Stimulated activated naive CD8-positive, alpha-beta T cell treated with anti-CD3 and anti-CD28 coated beads, Interleukin-15, amount 100 ng/mL, for 72 hours (primary cell): ENCODE measurements at regions not wholly inside any gene's neighbourhood (a gene's known extent, or its start where the extent isn't known, plus 50 kb on each side); places are given as distances from the start of the nearest gene placed in this dataset.

Experiments
- ATAC-seq: fragments of 150-1000 bp; cut with Tn5 transposase; 2 replicates; pipeline ENCODE4 v1.10.0; 2021; ENCODE audit warnings: mild to moderate bottlenecking, moderate library complexity
- DNase-seq, 2 donors: peaks; one replicate each; pipeline ENCODE4 v3.0.0; 2021 to 2022
- H3K27ac Mint-ChIP-seq, 2 donors: one replicate each; pipeline ENCODE4 v1.8.0; 2022; ENCODE audit warnings: mild to moderate bottlenecking in 2 of 2, mixed read lengths in 2 of 2, moderate library complexity in 2 of 2
- H3K27me3 Mint-ChIP-seq: one replicate; pipeline ENCODE4 v1.8.0; 2022; ENCODE audit warnings: mixed read lengths
- H3K4me1 Mint-ChIP-seq: one replicate; pipeline ENCODE4 v1.8.0; 2022; ENCODE audit warnings: mild to moderate bottlenecking, mixed read lengths
- H3K4me3 Mint-ChIP-seq, 2 donors: one replicate each; pipeline ENCODE4 v1.8.0; 2022; ENCODE audit warnings: mild to moderate bottlenecking in 2 of 2, mixed read lengths in 2 of 2, moderate library complexity in 1 of 2
- H3K9me3 Mint-ChIP-seq, 2 donors: one replicate each; pipeline ENCODE4 v1.8.0; 2022; ENCODE audit warnings: mixed read lengths in 2 of 2

DNA sequence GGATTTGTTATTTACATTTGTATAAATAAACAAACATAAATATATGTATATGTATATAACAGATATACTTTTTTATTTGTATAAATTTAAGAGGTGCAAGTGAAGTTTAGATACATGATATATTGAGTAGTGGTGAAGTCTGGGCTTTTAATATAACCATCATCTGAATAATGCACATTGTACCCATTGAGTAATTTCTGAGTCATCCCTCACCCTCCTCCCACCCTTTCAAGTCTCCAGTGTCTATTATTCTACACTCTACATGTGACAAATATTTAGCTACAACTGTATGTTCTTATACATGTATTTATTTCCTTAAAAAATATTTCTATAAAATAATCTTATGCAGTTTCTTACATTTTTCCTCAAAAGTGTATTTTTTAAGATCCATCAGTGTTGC, 358.7 kb upstream of the TFPI start:
- H3K9me3 Mint-ChIP-seq: no peaks in the 10 kb centered on the region
- DNase-seq (no peak), ATAC-seq (no peak)
- no peaks in the 10 kb centered on the region for H3K4me1 Mint-ChIP-seq
- no peak overlapping the region for H3K4me3 Mint-ChIP-seq
- no peaks in the 10 kb centered on the region for H3K27me3 Mint-ChIP-seq
- no peak overlapping the region for H3K27ac Mint-ChIP-seq

DNA sequence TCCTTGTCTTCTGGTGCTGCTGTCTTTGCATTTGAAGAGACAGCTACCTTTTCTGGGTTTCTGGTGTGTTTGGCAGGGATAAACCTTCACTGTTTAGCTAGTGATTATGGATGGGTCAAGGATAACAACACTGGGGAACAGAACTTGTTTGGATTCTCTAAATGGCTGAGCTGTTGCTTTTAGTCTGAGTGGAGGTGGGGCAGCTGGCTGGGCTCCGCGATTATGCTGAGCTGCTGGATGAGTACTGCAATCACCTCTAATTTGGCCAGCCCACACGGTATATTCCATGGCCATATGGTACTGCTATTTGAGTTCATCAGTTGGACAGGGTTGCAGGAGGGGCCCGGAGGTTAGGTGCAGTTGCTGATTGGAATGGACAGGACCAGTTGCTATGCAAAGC, 361.6 kb upstream of the TFPI start:
- H3K9me3 Mint-ChIP-seq: no peaks in the 10 kb centered on the region
- no peaks in the 10 kb centered on the region for H3K27me3 Mint-ChIP-seq
- no peak overlapping the region for H3K27ac Mint-ChIP-seq
- H3K4me1 Mint-ChIP-seq: no peaks in the 10 kb centered on the region
- DNase-seq (no peak), ATAC-seq (no peak)
- no peak overlapping the region for H3K4me3 Mint-ChIP-seq

DNA sequence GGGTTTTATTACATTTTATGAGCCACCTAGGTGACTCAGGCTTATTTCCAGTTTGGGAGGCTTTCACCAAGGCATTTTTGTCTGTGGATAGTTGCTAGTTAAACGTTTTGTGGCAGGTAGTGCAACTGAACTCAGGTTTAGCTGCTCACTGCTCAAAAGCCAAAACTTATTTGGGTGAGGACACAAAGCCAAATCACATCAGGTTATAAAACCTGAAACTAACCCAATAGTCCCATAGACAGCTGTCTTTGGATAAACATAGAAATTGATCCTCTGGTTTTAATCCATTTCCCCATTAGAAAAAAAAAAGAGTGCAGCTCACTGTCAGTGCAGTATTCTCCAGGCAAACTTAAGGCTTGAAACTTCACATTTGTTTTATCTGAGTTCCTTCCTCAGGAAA, 362.6 kb upstream of the TFPI start:
- Mint-ChIP-seq H3K9me3 (no peaks in the 10 kb centered on the region), H3K4me1 (no peaks in the 10 kb centered on the region), H3K27ac (no peak overlapping the region), H3K27me3 (no peaks in the 10 kb centered on the region), H3K4me3 (no peak overlapping the region)
- no peak for ATAC-seq
- DNase-seq: no peak

DNA sequence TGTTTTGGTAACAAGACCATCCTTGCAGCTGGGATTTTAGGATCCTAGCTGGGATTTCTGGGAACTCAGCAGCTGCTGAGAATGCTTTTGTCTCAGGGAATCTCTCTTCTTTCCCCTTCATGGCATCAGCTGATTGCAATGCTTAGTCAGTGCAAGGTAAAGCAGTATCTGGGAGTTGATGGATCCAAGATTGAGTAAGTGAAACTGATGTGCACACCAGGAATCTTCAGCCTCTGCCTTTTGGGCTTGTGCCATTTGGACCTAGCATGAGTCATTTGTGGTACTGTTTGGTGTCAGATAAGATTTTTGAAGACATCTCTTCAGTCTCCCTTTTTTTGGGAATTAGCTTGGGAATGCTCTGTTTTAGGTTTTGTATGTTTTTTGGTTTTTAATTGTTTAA, 363.3 kb upstream of the TFPI start:
- H3K4me3 Mint-ChIP-seq: no peak overlapping the region
- H3K4me1 Mint-ChIP-seq: no peaks in the 10 kb centered on the region
- H3K9me3 Mint-ChIP-seq: no peaks in the 10 kb centered on the region
- no peaks in the 10 kb centered on the region for H3K27me3 Mint-ChIP-seq
- H3K27ac Mint-ChIP-seq: no peak overlapping the region
- ATAC-seq (no peak), DNase-seq (no peak)

DNA sequence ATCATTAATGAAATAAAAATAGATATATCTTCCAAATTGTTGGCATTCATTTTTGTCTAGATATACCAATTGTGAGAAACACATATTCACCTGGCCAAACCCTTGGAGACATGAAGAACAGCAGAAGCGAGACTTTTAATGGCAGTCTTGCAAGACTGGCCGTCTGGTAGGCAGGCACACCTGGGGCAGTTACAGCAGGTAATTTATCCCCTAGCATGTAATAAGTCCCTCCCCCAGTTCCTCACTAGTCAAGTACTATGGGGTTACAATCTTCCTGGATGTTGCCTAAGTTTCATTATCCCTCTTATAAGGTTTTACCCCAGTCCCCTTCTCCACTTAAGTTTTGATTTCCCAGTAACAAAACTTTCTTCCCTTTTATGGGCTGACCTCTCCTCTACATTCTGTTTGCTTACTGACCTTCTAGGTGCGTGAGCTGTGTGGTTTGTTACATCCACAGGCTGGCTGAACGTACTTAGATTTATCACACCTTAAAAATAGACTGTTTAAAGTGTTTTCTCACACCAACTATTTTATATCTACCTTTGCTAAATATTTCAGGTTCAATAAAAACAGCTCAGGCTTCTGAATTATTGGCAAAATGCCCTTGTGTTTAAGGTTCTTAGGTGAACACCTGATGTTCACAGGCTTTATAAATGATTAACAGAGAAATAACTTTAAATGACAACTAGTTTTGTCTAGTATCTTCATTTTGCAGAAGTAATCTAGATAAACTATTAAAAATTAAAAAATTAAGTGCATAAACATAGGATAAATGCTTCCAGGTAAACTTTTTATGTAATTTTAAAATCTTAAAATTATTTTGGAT, 365.0 kb upstream of the TFPI start:
- no peak for ATAC-seq
- DNase-seq: no peak
- H3K27ac Mint-ChIP-seq: no peak overlapping the region
- H3K4me3 Mint-ChIP-seq: no peak overlapping the region
- no peaks in the 10 kb centered on the region for H3K9me3 Mint-ChIP-seq
- H3K4me1 Mint-ChIP-seq: no peaks in the 10 kb centered on the region
- H3K27me3 Mint-ChIP-seq: no peaks in the 10 kb centered on the region

DNA sequence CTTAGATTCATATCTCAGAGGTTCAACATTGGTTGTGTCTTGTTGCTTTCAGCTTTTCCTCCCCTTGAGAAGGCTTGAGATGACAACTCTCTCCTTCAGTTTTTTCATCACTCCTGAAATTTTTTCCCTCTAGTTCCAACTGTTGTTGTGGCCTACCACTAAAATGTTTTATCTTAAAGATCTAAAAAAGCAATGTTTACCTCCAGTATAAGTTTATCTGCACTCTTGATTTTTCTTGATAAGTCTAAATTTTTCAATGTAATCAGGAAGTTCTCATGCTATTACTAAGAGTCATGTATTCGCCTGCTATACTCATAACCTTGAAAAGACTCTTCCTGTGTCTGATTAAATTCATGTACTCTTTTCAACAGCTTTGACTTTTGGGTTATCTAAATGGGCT, 366.3 kb upstream of the TFPI start:
- H3K4me1 Mint-ChIP-seq: no peaks in the 10 kb centered on the region
- ATAC-seq (no peak), DNase-seq (no peak)
- H3K4me3 Mint-ChIP-seq: no peak overlapping the region
- H3K27me3 Mint-ChIP-seq: no peaks in the 10 kb centered on the region
- H3K9me3 Mint-ChIP-seq: no peaks in the 10 kb centered on the region
- H3K27ac Mint-ChIP-seq: no peak overlapping the region

DNA sequence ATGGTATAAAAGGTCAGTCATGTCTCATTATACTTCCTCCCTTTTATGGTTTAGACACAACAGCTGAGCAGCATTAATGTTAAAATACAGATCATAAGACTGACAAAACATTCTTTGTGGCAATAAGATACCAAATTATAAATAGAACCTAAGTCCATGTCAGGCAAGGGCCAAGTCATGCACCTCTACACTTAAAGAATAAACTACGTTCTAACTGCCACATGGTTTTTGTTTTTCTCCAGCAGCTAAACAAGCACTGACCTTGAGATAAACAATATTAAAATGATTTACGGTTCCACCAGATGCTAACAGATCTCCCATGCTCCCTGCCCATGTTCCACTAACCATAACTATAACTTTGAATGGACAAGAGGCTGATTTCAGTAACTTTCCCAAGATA, 368.6 kb upstream of the TFPI start:
- no peak for ATAC-seq
- Mint-ChIP-seq H3K9me3 (no peaks in the 10 kb centered on the region), H3K4me3 (no peak overlapping the region), H3K27ac (no peak overlapping the region), H3K4me1 (no peaks in the 10 kb centered on the region), H3K27me3 (no peaks in the 10 kb centered on the region)
- DNase-seq: no peak

DNA sequence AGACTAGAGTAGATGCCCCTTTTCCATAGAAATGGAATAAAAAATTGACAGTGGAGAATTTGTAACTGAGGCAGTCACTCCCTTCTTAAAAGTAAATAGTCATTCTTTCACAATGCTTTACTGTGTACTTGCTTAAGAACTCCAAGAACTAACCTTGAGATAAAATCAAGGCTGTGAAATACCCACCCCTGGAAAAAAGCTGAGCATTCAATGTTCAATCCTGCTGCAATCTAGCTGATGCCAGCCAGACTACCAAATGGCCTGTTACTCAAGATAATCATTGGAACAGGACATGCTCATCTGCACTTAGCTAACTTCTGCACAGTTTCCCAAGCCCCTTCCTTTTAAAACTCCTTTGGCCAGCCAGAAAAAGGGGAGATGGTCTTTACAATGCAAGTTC, 367.4 kb upstream of the GULP1 start:
- no peak overlapping the region for H3K27ac Mint-ChIP-seq
- ATAC-seq (no peak), DNase-seq (no peak)
- H3K4me3 Mint-ChIP-seq: no peak overlapping the region
- H3K9me3 Mint-ChIP-seq: no peaks in the 10 kb centered on the region
- H3K27me3 Mint-ChIP-seq: no peaks in the 10 kb centered on the region
- H3K4me1 Mint-ChIP-seq: no peaks in the 10 kb centered on the region

DNA sequence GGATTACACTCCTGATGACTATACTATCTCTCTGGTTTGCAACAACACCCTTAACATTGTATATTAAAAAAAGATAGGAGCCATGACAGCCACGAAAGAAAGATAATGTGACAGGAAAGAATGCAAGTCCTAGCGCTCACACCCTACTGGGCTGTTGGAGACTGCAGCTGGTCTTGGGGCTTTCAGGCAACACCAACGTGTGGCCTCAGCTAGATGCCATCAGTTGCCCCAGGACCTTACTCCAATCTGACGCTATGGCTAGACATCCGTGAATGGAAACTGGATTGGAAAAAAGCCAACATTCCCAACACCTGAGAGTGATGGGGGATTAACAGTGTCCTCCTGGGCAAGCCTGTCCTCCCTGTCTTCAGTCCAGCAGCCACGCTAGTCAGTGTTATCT, 357.4 kb upstream of the GULP1 start:
- no peaks in the 10 kb centered on the region for H3K9me3 Mint-ChIP-seq
- H3K4me3 Mint-ChIP-seq: no peak overlapping the region
- no peak for DNase-seq
- H3K27ac Mint-ChIP-seq: no peak overlapping the region
- H3K27me3 Mint-ChIP-seq: no peaks in the 10 kb centered on the region
- no peak for ATAC-seq
- H3K4me1 Mint-ChIP-seq: no peaks in the 10 kb centered on the region

DNA sequence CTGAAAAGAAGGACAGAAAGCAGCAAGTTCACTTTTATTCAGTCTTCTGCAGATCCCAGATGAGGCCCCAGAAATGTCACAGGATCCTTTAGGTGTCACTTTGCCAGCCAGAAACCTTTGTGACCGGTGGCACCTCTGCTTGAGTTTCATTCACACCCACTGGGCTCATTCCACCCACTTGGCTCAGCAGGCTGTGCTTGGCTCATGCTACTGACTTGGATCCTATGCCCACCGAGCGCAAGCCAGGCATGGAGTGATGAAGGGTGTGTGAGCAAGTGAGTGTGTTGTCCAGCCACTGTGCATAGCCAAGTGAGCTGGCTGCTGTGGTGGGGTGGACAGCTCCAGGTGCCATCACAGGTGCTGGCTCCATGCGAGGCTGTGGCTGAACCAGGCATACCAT, 357.0 kb upstream of the GULP1 start:
- Mint-ChIP-seq H3K27me3 (no peaks in the 10 kb centered on the region), H3K9me3 (no peaks in the 10 kb centered on the region), H3K4me1 (no peaks in the 10 kb centered on the region), H3K4me3 (no peak overlapping the region), H3K27ac (no peak overlapping the region)
- DNase-seq: no peak
- no peak for ATAC-seq

DNA sequence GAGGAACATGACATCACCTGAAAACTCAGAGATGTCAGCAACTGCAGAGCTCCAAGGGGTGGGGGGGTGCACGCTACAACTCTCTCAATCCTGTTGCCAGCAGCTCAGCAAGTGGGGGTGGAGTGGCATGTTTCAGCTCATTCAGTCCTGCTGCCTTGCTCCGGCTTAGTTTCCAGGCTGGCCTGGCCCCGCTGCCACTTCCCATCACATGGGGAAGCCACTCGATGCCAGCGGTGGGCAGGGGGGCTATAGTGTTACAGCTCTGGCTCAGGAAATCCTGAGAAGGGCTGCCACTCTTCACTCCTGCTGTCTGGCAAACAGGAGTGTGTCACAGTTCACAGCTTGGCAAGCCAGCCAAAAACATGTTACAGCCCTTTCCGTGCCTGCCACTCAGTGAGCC, 356.5 kb upstream of the GULP1 start:
- Mint-ChIP-seq H3K27me3 (no peaks in the 10 kb centered on the region), H3K9me3 (no peaks in the 10 kb centered on the region), H3K4me1 (no peaks in the 10 kb centered on the region), H3K27ac (no peak overlapping the region), H3K4me3 (no peak overlapping the region)
- ATAC-seq (no peak), DNase-seq (no peak)

DNA sequence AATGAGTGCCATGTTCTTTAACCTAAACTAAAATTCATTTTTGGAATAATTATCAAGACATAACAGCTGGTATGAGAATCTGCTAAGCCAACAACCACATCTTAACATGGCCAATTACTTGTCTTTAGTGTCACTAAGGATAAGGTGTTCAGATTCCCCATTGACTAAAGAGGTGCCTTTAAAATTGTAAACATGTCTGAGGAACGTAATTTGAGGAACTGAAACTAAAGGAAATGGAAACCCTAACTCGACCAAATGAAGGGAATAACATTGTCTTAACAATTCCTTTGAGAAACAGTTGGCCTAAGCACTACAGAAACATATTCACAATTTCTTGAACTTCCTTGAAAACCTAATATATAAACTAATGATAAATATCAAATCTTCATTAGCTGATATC, 355.4 kb upstream of the GULP1 start:
- no peak for ATAC-seq
- Mint-ChIP-seq H3K9me3 (no peaks in the 10 kb centered on the region), H3K4me1 (no peaks in the 10 kb centered on the region), H3K27ac (no peak overlapping the region), H3K4me3 (no peak overlapping the region), H3K27me3 (no peaks in the 10 kb centered on the region)
- no peak for DNase-seq

DNA sequence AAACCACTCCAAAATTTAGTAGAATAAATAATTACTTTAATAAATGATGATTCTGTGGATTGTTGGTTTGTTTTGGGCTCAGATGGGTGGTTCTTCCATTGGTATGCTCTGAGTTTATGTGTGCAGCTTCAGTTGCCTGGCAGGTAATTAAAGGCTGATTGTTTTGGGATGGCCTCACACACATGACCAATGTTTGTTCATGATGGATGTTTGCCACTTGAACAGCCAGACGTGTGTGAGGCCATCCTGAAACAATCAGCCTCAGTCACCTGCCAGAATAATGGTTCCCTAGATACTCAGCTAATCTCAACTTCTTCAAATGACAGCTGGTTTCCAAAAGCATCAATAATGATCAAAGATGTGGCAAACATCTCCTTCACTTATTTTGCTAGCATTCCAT, 352.5 kb upstream of the GULP1 start:
- no peaks in the 10 kb centered on the region for H3K4me1 Mint-ChIP-seq
- H3K4me3 Mint-ChIP-seq: no peak overlapping the region
- no peaks in the 10 kb centered on the region for H3K27me3 Mint-ChIP-seq
- no peak overlapping the region for H3K27ac Mint-ChIP-seq
- H3K9me3 Mint-ChIP-seq: no peaks in the 10 kb centered on the region
- DNase-seq (no peak), ATAC-seq (no peak)

DNA sequence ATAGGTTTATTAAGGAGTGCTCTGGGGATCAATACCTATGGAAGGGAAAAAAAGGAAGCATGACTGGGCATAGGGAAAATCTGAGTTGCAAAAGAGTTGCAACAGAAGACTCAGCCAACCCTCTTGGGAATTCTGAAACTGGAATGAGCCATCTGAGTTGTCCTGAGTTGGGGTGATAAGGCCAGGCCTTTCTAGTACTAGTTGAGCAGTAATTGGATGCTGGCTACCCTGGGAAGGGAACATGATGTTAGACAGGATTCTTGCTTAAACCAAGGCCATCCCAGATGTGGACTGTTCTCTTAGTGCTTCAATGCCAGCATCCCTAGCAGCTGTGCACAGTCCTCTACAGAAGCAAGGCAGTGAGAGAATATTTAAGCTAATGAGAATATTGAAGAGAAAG, 348.8 kb upstream of the GULP1 start:
- no peak for ATAC-seq
- no peaks in the 10 kb centered on the region for H3K9me3 Mint-ChIP-seq
- no peaks in the 10 kb centered on the region for H3K4me1 Mint-ChIP-seq
- no peak for DNase-seq
- no peak overlapping the region for H3K27ac Mint-ChIP-seq
- no peak overlapping the region for H3K4me3 Mint-ChIP-seq
- H3K27me3 Mint-ChIP-seq: no peaks in the 10 kb centered on the region

DNA sequence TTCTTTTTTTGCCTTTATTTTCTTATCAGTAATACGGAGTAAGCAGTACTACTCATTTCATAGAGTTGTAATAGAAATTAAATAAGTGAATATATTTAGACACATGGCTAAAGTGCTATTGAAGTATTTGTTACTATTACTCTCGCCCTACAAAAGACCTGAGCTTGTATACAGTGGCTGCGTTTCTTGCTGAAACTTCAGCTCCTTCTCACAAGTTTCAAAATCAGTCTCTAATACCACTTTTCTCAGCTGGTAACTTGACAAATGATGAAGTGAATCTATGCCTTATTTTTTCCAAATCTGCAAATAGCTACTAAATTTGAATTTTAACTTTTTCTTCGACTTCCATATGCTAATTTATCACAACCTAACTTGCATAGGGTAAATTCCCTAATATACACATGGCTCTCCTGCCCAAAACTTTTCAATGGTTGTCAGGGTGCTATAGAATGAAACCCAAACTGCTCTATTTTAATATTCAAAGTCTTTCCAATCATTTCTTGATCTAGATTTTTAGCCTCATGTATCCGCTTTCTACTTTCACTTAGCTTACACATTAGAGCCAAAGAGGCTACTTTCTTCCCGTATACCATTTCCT, 347.8 kb upstream of the GULP1 start:
- Mint-ChIP-seq H3K9me3 (no peaks in the 10 kb centered on the region), H3K27me3 (no peaks in the 10 kb centered on the region)
- no peak for ATAC-seq

DNA sequence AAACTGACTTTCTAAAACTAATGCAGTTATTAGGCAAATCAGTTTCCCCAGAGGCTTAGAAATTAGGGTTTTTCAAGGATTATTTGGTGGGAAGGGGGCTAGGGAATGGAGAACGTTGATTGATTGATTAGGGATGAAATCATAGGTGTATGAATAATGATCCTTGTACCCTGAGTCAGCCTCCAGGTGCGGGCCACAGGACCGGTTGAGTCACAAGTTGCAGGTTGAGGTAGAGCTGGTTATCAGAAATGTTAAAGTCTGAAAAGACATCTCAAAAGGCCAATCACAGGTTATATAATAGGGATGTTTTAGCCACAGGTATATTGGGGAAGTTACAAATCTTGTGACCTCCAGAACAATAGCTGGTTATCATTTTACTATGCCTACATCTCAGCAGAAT, 341.8 kb upstream of the GULP1 start:
- Mint-ChIP-seq H3K4me1 (no peaks in the 10 kb centered on the region), H3K27ac (no peak overlapping the region), H3K27me3 (no peaks in the 10 kb centered on the region)

More for the DNA sequence above, 347.8 kb upstream of the GULP1 start:
- H3K4me3 Mint-ChIP-seq: no peak overlapping the region
- no peaks in the 10 kb centered on the region for H3K4me1 Mint-ChIP-seq
- DNase-seq: no peak
- no peak overlapping the region for H3K27ac Mint-ChIP-seq

More for the DNA sequence above, 341.8 kb upstream of the GULP1 start:
- no peak overlapping the region for H3K4me3 Mint-ChIP-seq
- no peak for DNase-seq
- no peak for ATAC-seq
- H3K9me3 Mint-ChIP-seq: peaks cover 11 to 20% of the 10 kb centered on the region in 2 donors
